Cardiac muscle cell (in vitro differentiated cells and primary cell): ENCODE measurements at regions not wholly inside any gene's neighbourhood (a gene's known extent, or its start where the extent isn't known, plus 50 kb on each side); places are given as distances from the start of the nearest gene placed in this dataset.

Source experiments
- DNase-seq, 2 donors: peaks; one replicate each; pipeline versions ENCODE4 v3.0.0 to v3.0.0-alpha.2; 2010 to 2017; ENCODE audit warnings: low read depth in 1 of 2, low spot score in 1 of 2
- H3K27ac ChIP-seq: fragments of 200-600 bp; sonication (generic); 2 replicates; pipeline ENCODE4 v1.5.1; 2016
- H3K27me3 ChIP-seq: fragments of 200-600 bp; sonication (generic); 2 replicates; pipeline ENCODE4 v1.6.0; 2016; ENCODE audit warnings: control low read depth
- H3K36me3 ChIP-seq: fragments of 200-600 bp; sonication (generic); 2 replicates; pipeline ENCODE4 v1.5.1; 2016; ENCODE audit warnings: control low read depth
- H3K4me1 ChIP-seq: fragments of 200-600 bp; sonication (generic); 2 replicates; pipeline ENCODE4 v1.8.1; 2017; ENCODE audit warnings: low read depth, mild to moderate bottlenecking, mixed run types
- H3K4me3 ChIP-seq: fragments of 200-600 bp; sonication (generic); 2 replicates; pipeline ENCODE4 v1.5.1; 2016; ENCODE audit warnings: mild to moderate bottlenecking
- H3K9me3 ChIP-seq: fragments of 200-600 bp; sonication (generic); 2 replicates; pipeline ENCODE4 v1.5.1; 2017; ENCODE audit warnings: low read depth, mild to moderate bottlenecking, control low read depth
- CTCF ChIP-seq: IDR thresholded peaks from 2 replicates; pipeline ENCODE4 v1.5.1; 2012; ENCODE audit warnings: low read depth, mild to moderate bottlenecking, low read length

GRCh38 chr7:86928308-86928707 is 131.1 kb downstream of the ELAPOR2 start:
- H3K4me1 ChIP-seq, result peaks cover 10% of the 10 kb centered on the region
- no peak for DNase-seq
- H3K27me3 ChIP-seq, result no peaks in the 10 kb centered on the region
- no peaks in the 10 kb centered on the region for H3K9me3 ChIP-seq
- H3K36me3 ChIP-seq, result peaks cover 16% of the 10 kb centered on the region
- no peak overlapping the region for H3K27ac ChIP-seq
- H3K4me3 ChIP-seq, result no peak overlapping the region
- no peak for TF ChIP-seq CTCF

GRCh38 chr7:86926732-86927131 is 132.7 kb downstream of the ELAPOR2 start:
- H3K36me3 ChIP-seq, result peaks cover 16% of the 10 kb centered on the region
- TF ChIP-seq CTCF, result peak; percentile 80
- DNase-seq, result peak; percentile 69 to 76

GRCh38 chr7:86925221-86925620 is 134.2 kb downstream of the ELAPOR2 start:
- peaks cover 16% of the 10 kb centered on the region for H3K36me3 ChIP-seq
- peaks cover 8% of the 10 kb centered on the region for H3K4me1 ChIP-seq
- H3K27ac ChIP-seq, result no peak overlapping the region
- H3K9me3 ChIP-seq, result no peaks in the 10 kb centered on the region
- H3K27me3 ChIP-seq, result no peaks in the 10 kb centered on the region
- no peak for DNase-seq
- no peak overlapping the region for H3K4me3 ChIP-seq
- no peak for TF ChIP-seq CTCF

More at GRCh38 chr7:86926732-86927131, 132.7 kb downstream of the ELAPOR2 start:
- Histone ChIP-seq H3K9me3 (no peaks in the 10 kb centered on the region), H3K27ac (no peak overlapping the region), H3K27me3 (no peaks in the 10 kb centered on the region), H3K4me3 (no peak overlapping the region), H3K4me1 (peaks cover 8% of the 10 kb centered on the region)

- Histone ChIP-seq H3K27ac (no peak overlapping the region), H3K36me3 (peaks cover 21% of the 10 kb centered on the region), H3K27me3 (no peaks in the 10 kb centered on the region), H3K9me3 (no peaks in the 10 kb centered on the region), H3K4me1 (peaks cover 8% of the 10 kb centered on the region), H3K4me3 (no peak overlapping the region)
- peak in 1 of 2 donors; percentile 15 for DNase-seq
- no peak for TF ChIP-seq CTCF
Measured at GRCh38 chr7:86923527-86923926, 135.9 kb downstream of the ELAPOR2 start.

- peaks cover 2% of the 10 kb centered on the region for H3K4me1 ChIP-seq
- no peak for DNase-seq
- TF ChIP-seq CTCF, result no peak
- H3K36me3 ChIP-seq, result peaks cover 17% of the 10 kb centered on the region
- no peak overlapping the region for H3K27ac ChIP-seq
- no peak overlapping the region for H3K4me3 ChIP-seq
- no peaks in the 10 kb centered on the region for H3K9me3 ChIP-seq
- H3K27me3 ChIP-seq, result no peaks in the 10 kb centered on the region
Measured at GRCh38 chr7:86920154-86920553, 139.3 kb downstream of the ELAPOR2 start.

GRCh38 chr7:86918245-86918644 is 141.2 kb downstream of the ELAPOR2 start:
- DNase-seq, result no peak
- Histone ChIP-seq H3K36me3 (peaks cover 24% of the 10 kb centered on the region), H3K4me3 (no peak overlapping the region), H3K4me1 (no peaks in the 10 kb centered on the region), H3K27me3 (no peaks in the 10 kb centered on the region), H3K27ac (no peak overlapping the region), H3K9me3 (no peaks in the 10 kb centered on the region)
- no peak for TF ChIP-seq CTCF
